Activated T-helper 1 cell treated with anti-CD3 and anti-CD28 coated beads, Interleukin-12 subunit alpha, Interleukin-12 subunit beta, Interleukin-2, Interleukin-4 antibody, amounts not matched to agents 30 ng/mL and 10 ng/mL and 1 ng/mL, durations not matched to agents 14 hours and 24 hours and 36 hours (primary cell): ENCODE measurements at regions not wholly inside any gene's neighbourhood (a gene's known extent, or its start where the extent isn't known, plus 50 kb on each side); places are given as distances from the start of the nearest gene placed in this dataset.

ENCODE experiments used
- DNase-seq: peaks from one replicate; pipeline ENCODE4 v3.0.0; 2021; ENCODE audit warnings: low spot score
- H3K27ac Mint-ChIP-seq: one replicate; pipeline ENCODE4 v1.8.0; 2021; ENCODE audit warnings: mild to moderate bottlenecking, mixed read lengths
- H3K27me3 Mint-ChIP-seq: one replicate; pipeline ENCODE4 v1.8.0; 2022; ENCODE audit warnings: mild to moderate bottlenecking, moderate library complexity, mixed read lengths; ENCODE audit not compliant: insufficient read depth
- H3K36me3 Mint-ChIP-seq: one replicate; pipeline ENCODE4 v1.8.0; 2021; ENCODE audit warnings: low read depth, mixed read lengths
- H3K4me1 Mint-ChIP-seq: one replicate; pipeline ENCODE4 v1.8.0; 2021; ENCODE audit warnings: low read depth, mixed read lengths
- H3K4me3 Mint-ChIP-seq: one replicate; pipeline ENCODE4 v1.8.0; 2021; ENCODE audit warnings: mild to moderate bottlenecking, moderate library complexity, mixed read lengths
- H3K9me3 Mint-ChIP-seq: one replicate; pipeline ENCODE4 v1.8.0; 2021; ENCODE audit warnings: mixed read lengths
- intact Hi-C: fragments of 100-400 bp; cut with micrococcal nuclease; formaldehyde crosslinking; loops from one replicate; pipeline ENCODE4 v1.15.1; 2024

DNA sequence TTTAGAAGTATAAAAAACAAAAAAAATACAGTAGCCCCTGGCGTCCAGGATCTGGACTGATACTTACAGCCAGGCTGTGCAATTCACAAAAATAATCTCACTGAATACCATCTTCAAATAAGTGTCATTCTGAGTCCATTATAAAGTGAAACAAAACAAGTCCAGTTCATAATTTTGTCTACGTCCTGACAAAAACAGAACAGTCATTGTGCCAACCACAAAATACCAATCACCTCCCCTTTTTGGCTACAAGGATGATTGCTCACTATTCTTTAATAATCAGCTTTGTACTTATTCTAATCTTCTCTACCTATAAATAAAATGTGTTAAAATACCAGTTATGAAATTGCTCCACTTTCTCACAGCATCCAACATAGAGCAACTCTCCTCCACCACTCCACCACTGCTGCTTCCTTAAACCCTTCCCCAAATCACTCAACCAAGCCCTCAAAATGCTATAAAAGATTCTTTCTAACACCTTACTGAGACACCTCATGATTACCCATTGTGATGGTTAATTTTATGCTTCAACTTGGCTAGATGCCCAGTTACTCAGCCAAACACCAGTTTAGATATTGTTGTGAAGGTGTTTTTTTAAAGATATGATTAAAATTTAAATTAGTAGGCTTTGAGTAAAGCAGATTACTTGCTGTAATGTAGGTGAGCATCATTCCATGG lies 479.8 kb upstream of the SEMA3A start:
- DNase-seq = no peak
- Mint-ChIP-seq H3K27ac (no peak overlapping the region), H3K4me3 (no peak overlapping the region), H3K36me3 (no peaks in the 10 kb centered on the region), H3K4me1 (peaks cover 10% of the 10 kb centered on the region), H3K9me3 (no peaks in the 10 kb centered on the region), H3K27me3 (no peaks in the 10 kb centered on the region)
- intact Hi-C loops = no loop called here

DNA sequence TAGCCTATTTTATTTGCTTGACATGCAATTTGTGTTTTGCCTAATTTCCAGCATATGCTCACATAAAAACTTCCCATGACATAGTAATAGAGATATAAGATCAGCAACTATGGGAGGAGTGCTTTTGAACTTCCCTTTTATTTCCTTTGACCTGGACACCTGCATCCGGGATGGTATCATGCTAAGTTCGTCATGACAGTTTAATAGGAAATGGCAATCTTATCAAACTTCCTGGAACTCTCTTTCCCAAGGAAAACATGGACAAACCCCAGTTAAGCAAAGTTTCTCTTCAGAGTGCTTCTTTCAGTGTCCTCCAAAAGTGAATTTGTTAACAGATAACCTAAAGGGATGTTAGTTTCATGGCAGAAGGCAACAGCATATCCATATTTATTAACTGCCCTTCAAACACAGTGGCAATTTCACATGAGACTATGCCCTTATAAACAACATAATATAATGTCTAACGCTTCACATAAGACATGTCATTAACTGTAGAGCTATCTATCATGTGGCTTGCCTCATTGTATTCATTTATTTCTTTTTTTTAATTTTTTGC lies 474.7 kb upstream of the SEMA3A start:
- no peaks in the 10 kb centered on the region for H3K4me1 Mint-ChIP-seq
- no peak overlapping the region for H3K27ac Mint-ChIP-seq
- DNase-seq = no peak
- intact Hi-C loops = no loop called here
- no peaks in the 10 kb centered on the region for H3K9me3 Mint-ChIP-seq
- no peaks in the 10 kb centered on the region for H3K36me3 Mint-ChIP-seq
- no peak overlapping the region for H3K4me3 Mint-ChIP-seq
- peaks cover 2% of the 10 kb centered on the region for H3K27me3 Mint-ChIP-seq

DNA sequence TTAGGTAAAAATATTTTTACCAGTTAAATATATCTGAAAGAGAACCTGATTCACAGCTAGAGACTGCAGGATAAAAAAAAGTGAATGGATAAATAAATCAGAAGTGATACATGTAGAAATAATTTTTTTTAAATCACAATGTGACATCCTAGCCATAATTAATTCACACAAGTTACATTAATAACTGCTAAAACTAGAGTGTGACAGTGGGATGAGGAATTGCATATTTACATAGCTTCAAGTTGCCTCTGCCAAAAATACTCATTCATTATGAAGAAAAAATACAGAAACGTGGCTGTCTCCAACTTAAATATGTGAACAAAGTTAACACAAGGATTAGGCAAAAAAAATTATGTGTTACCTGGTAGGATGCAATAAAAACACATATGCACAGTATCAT lies 473.5 kb upstream of the SEMA3A start:
- Mint-ChIP-seq H3K9me3 (no peaks in the 10 kb centered on the region), H3K27ac (no peak overlapping the region), H3K36me3 (no peaks in the 10 kb centered on the region)

DNA sequence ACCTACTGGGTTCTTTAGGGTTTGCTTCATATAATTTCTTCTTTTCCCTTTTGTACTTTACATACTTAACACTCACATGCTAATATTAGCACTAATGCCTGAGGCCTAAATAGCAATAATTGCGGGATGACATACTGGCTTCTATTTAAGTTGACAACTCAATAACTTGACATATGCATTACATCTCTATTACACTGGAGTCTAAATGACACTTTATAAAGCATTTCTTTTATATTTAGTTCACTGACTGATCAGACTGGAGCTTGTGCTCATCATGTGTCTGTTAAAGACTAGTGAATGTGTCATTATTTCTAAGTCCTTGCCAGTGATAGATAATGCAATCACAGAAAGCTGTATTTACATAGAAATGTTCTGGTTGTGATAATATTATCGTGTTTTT lies 472.1 kb upstream of the SEMA3A start:
- no peak overlapping the region for H3K27ac Mint-ChIP-seq
- H3K4me1 Mint-ChIP-seq = no peaks in the 10 kb centered on the region
- H3K27me3 Mint-ChIP-seq = peaks cover 3% of the 10 kb centered on the region
- intact Hi-C loops = no loop called here
- H3K9me3 Mint-ChIP-seq = no peaks in the 10 kb centered on the region
- H3K36me3 Mint-ChIP-seq = no peaks in the 10 kb centered on the region
- DNase-seq = no peak
- no peak overlapping the region for H3K4me3 Mint-ChIP-seq

More for the DNA sequence above, 473.5 kb upstream of the SEMA3A start:
- Mint-ChIP-seq H3K27me3 (peaks cover 3% of the 10 kb centered on the region), H3K4me3 (no peak overlapping the region), H3K4me1 (no peaks in the 10 kb centered on the region)
- intact Hi-C loops = no loop called here
- no peak for DNase-seq

DNA sequence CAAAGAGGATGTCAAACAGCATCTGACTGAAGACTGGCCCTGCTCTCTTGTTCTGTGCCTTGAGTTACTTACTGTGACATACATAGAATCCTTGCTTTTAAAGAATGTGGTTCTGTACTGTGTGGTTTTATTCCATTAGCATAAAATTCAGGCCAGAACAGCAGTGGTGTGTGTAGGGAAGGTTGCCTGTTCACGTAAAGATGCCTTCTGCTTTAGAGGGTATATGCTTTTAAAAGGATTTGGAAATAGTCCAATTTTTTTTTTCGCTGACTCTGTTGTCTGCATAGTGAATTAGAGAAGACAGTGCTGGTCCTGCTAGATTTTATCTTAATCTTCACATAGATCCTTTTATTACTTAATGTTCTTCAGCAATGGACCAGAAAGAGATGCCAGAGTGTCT lies 470.8 kb upstream of the SEMA3A start:
- no peak overlapping the region for H3K27ac Mint-ChIP-seq
- no peaks in the 10 kb centered on the region for H3K36me3 Mint-ChIP-seq
- no peak for DNase-seq
- H3K4me1 Mint-ChIP-seq = no peaks in the 10 kb centered on the region
- peaks cover 3% of the 10 kb centered on the region for H3K27me3 Mint-ChIP-seq
- intact Hi-C loops = no loop called here
- H3K4me3 Mint-ChIP-seq = no peak overlapping the region
- H3K9me3 Mint-ChIP-seq = no peaks in the 10 kb centered on the region

DNA sequence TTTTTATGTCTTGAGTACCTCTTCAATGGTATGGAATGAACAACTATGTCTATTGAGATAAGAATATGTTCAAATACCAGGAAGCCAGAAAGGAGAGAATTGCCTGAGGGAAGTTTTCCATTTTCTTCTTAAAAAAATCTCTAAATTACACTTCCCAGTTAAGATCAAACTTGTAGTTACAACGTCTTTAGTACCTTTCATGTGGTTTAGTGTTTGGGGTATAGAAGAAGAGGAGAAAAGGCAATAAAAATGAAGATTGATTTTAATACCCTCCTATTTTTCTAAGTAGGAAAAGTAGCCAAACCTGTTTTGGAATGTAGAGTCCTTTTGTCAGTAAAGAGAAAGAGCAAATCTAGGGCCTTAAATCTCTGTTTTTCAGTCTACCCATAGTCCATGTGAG lies 470.0 kb upstream of the SEMA3A start:
- Mint-ChIP-seq H3K4me1 (no peaks in the 10 kb centered on the region), H3K27me3 (peaks cover 3% of the 10 kb centered on the region), H3K4me3 (no peak overlapping the region), H3K9me3 (no peaks in the 10 kb centered on the region), H3K27ac (no peak overlapping the region), H3K36me3 (no peaks in the 10 kb centered on the region)
- intact Hi-C loops = no loop called here
- no peak for DNase-seq

DNA sequence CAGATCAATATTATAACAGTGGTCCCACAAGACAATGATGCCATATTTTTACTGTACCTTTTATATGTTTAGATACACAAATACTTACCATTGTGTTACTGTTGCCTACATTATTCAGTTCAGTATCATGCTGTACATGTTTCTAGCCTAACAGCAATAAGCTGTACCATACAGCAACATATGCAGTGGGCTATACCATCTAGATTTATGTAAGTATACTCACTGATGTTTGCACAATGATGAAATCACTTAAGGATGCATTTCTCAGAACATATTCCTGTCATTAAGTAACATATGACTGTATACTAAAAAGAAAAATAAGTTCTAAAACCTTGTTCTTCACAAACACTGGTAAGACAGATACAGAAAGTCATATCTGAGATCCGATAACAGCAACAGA lies 468.6 kb upstream of the SEMA3A start:
- H3K27ac Mint-ChIP-seq = no peak overlapping the region
- intact Hi-C loops = no loop called here
- no peak overlapping the region for H3K4me3 Mint-ChIP-seq
- no peaks in the 10 kb centered on the region for H3K36me3 Mint-ChIP-seq
- no peaks in the 10 kb centered on the region for H3K9me3 Mint-ChIP-seq
- no peak for DNase-seq
- H3K4me1 Mint-ChIP-seq = no peaks in the 10 kb centered on the region
- H3K27me3 Mint-ChIP-seq = peaks cover 3% of the 10 kb centered on the region

DNA sequence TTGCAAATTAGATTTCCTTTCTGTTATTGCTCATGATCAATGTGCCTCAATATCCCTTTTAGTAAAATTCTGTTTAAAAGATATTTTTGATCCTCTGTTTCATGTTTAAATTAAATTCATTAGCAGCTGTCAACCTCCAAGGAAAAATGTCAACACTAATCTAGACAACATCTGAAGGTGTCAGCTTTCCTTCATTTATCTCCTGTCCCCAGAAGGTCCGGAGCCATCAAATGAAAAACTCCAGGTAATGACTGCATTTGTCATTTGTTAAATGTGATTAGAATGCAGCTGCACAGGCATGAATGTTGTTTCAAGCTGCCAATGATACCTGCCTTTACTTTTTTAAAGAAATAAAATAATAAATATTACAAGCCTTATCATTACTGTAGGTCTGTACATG lies 463.7 kb upstream of the SEMA3A start:
- intact Hi-C loops = no loop called here
- H3K9me3 Mint-ChIP-seq = no peaks in the 10 kb centered on the region
- DNase-seq = no peak
- no peak overlapping the region for H3K4me3 Mint-ChIP-seq
- H3K27ac Mint-ChIP-seq = no peak overlapping the region
- no peaks in the 10 kb centered on the region for H3K4me1 Mint-ChIP-seq
- H3K27me3 Mint-ChIP-seq = peaks cover 2% of the 10 kb centered on the region
- no peaks in the 10 kb centered on the region for H3K36me3 Mint-ChIP-seq

DNA sequence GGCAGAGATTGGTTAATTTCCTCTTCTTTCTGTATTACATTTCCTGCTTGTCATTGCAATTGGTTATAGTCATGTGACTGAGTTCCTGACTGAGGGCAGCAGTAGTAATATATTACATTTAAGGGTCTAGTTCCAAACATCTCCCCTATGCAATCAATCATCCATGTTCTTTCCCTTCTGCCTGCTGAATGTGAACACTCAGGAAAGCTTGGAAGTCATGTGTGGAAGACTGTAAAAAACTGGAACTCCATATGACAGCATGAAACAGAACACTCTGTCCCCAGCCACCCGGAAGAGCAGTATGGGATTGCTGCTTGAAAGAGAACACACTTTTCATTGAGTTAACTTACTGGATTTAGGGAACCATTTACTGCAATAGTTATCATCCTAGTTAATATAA lies 459.7 kb upstream of the SEMA3A start:
- Mint-ChIP-seq H3K27me3 (peaks cover 4% of the 10 kb centered on the region), H3K4me3 (no peak overlapping the region), H3K9me3 (no peaks in the 10 kb centered on the region), H3K4me1 (no peaks in the 10 kb centered on the region), H3K36me3 (no peaks in the 10 kb centered on the region), H3K27ac (no peak overlapping the region)
- DNase-seq = no peak
- intact Hi-C loops = no loop called here

DNA sequence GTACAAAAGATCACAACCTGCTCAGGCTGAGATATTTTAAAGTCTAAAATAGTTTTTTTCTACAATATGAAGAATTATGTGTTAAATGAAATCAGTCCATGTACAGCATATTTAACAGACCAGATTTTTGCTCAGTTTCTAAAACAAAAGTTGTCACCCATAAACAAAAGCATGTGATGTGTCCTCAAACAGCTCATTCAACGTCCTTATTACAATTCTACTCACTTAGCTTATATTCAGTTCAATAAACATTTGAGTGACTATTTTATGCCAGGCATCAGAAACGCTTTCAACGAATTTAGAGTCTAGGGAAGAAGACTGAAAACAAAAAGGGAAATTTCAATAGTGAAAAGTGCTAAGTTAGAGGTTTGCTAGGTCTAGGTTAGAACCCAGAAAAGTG lies 457.3 kb upstream of the SEMA3A start:
- no peak overlapping the region for H3K4me3 Mint-ChIP-seq
- H3K27ac Mint-ChIP-seq = no peak overlapping the region
- no peaks in the 10 kb centered on the region for H3K36me3 Mint-ChIP-seq
- H3K27me3 Mint-ChIP-seq = peaks cover 4% of the 10 kb centered on the region
- H3K4me1 Mint-ChIP-seq = no peaks in the 10 kb centered on the region
- intact Hi-C loops = loop anchor here (1.0 kb wide), 1 partner anchor 10 kb away; no protein-coding TSS in a partner anchor
- DNase-seq = no peak
- no peaks in the 10 kb centered on the region for H3K9me3 Mint-ChIP-seq

DNA sequence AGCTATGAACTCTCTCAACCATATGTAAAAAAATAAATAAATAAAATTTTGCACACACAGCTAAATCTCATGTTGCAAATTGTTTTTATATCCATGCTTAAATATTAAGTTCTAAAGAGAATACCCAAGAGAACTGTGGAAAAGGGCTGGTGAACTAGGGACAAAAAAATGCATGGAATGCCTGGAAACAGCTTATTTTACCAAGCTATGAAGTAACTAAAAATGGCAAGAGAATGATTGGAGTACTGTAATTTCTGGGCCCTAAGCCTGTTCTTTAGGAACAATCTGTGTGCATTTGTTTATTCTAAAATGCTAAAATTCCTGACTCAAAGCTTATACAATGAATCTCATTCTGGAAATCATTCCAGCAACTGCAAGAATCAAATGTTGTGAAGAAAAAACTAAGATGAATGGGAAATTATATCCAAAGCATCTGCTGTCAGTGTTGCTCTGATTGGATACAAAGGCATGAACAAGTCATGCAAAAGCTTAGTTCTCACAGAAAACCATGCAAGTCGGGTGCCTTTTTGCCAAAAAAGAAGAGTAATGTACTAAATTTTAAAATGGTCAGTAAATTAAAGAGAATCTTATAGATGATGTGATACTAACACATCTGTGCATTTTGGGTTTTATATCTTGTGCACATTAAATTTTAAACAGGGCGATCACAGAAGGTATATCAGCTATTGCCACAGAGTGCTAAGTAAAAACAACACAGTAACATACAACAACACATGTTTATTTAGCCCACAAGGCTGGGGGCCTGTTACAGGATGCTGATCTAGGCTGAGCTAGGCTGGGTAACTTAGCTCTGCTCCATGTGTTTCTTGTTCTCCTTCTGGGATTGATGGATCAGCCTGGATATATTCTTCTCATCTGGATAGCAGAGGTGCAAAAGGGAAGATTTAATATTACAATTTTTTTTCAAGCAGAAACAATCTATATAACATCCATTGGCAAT lies 453.5 kb upstream of the SEMA3A start:
- Mint-ChIP-seq H3K4me1 (no peaks in the 10 kb centered on the region), H3K27me3 (peaks cover 2% of the 10 kb centered on the region), H3K36me3 (no peaks in the 10 kb centered on the region), H3K27ac (no peak overlapping the region), H3K9me3 (no peaks in the 10 kb centered on the region), H3K4me3 (no peak overlapping the region)
- intact Hi-C loops = no loop called here
- no peak for DNase-seq

DNA sequence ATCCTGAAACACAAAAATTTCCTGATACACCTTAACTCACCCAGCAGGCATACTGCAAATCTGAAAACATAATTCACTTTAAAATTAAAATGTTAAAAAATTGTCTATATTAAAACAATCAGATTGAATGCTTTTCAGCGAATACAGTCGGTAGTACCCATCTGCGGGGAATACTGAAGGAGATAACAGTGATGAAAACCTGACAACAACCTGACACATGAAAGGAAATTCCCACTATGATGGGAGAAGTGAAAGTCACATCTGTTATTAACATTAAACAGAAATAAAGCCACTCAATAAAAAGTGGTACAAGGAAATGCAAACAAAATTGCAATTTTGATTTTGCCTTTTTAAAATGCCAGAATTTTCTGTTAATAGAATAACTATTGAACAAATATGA lies 448.0 kb upstream of the SEMA3A start:
- no peaks in the 10 kb centered on the region for H3K27me3 Mint-ChIP-seq
- intact Hi-C loops = no loop called here
- H3K9me3 Mint-ChIP-seq = no peaks in the 10 kb centered on the region

DNA sequence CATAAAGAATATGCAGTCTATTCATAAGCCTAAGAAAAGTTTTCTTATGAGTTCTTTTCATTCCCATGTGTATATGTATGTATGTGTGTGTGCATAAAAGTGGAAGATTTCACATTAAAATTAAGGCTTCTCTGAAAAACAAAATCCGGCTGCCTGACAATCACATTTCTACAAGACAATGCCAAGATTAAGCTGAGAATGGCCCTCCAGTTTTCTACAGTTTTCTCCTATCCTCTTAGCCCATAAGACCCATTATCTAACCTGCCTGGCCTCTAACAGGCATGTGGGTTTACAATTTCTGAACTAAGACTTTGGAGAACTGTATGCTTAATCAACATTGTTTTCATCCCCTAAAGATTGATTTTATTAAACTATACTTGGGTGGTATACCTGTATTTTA lies 446.0 kb upstream of the SEMA3A start:
- no peak overlapping the region for H3K27ac Mint-ChIP-seq
- intact Hi-C loops = no loop called here
- no peaks in the 10 kb centered on the region for H3K27me3 Mint-ChIP-seq
- no peak overlapping the region for H3K4me3 Mint-ChIP-seq
- no peaks in the 10 kb centered on the region for H3K4me1 Mint-ChIP-seq
- no peaks in the 10 kb centered on the region for H3K36me3 Mint-ChIP-seq
- DNase-seq = no peak
- no peaks in the 10 kb centered on the region for H3K9me3 Mint-ChIP-seq

More for the DNA sequence above, 448.0 kb upstream of the SEMA3A start:
- H3K27ac Mint-ChIP-seq = no peak overlapping the region
- H3K4me1 Mint-ChIP-seq = no peaks in the 10 kb centered on the region
- no peak for DNase-seq
- no peak overlapping the region for H3K4me3 Mint-ChIP-seq
- H3K36me3 Mint-ChIP-seq = no peaks in the 10 kb centered on the region
